BE2C (cell line): ENCODE measurements at regions not wholly inside any gene's neighbourhood (a gene's known extent, or its start where the extent isn't known, plus 50 kb on each side); places are given as distances from the start of the nearest gene placed in this dataset.

Experiments
- DNase-seq: peaks from one replicate; pipeline ENCODE4 v3.0.0-alpha.2; 2020
- H3K27me3 ChIP-seq: fragments of 250-450 bp; sonication (Bioruptor Pico); 2 replicates; pipeline ENCODE4 v1.5.1; 2020; ENCODE audit warnings: mild to moderate bottlenecking
- H3K36me3 ChIP-seq: fragments of 250-450 bp; sonication (Bioruptor Pico); 2 replicates; pipeline ENCODE4 v1.5.1; 2020; ENCODE audit warnings: mild to moderate bottlenecking
- H3K4me1 ChIP-seq: fragments of 250-450 bp; sonication (Bioruptor Pico); 2 replicates; pipeline ENCODE4 v1.5.1; 2020
- H3K4me3 ChIP-seq: 2 replicates; pipeline ENCODE4 v1.5.1; 2011; ENCODE audit warnings: low read depth, low read length
- H3K9me3 ChIP-seq: fragments of 250-450 bp; sonication (Bioruptor Pico); 2 replicates; pipeline ENCODE4 v1.5.1; 2020
- TF ChIP-seq, protein P1 (sequence below): IDR thresholded peaks from 2 replicates; pipeline ENCODE4 v1.5.1; 2012; ENCODE audit warnings: mild to moderate bottlenecking, low read depth, low read length

- H3K27me3 ChIP-seq, result no peaks in the 10 kb centered on the region
- no peak overlapping the region for H3K4me3 ChIP-seq
- H3K4me1 ChIP-seq, result no peaks in the 10 kb centered on the region
- H3K9me3 ChIP-seq, result no peaks in the 10 kb centered on the region
- TF ChIP-seq, protein P1, sequence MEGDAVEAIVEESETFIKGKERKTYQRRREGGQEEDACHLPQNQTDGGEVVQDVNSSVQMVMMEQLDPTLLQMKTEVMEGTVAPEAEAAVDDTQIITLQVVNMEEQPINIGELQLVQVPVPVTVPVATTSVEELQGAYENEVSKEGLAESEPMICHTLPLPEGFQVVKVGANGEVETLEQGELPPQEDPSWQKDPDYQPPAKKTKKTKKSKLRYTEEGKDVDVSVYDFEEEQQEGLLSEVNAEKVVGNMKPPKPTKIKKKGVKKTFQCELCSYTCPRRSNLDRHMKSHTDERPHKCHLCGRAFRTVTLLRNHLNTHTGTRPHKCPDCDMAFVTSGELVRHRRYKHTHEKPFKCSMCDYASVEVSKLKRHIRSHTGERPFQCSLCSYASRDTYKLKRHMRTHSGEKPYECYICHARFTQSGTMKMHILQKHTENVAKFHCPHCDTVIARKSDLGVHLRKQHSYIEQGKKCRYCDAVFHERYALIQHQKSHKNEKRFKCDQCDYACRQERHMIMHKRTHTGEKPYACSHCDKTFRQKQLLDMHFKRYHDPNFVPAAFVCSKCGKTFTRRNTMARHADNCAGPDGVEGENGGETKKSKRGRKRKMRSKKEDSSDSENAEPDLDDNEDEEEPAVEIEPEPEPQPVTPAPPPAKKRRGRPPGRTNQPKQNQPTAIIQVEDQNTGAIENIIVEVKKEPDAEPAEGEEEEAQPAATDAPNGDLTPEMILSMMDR, result no peak
- H3K36me3 ChIP-seq, result no peaks in the 10 kb centered on the region
- DNase-seq, result no peak
These were observed 435.9 kb upstream of the PRMT6 start for GRCh38 chr1:106620521-106620954.

- DNase-seq, result no peak
- no peaks in the 10 kb centered on the region for H3K4me1 ChIP-seq
- no peak overlapping the region for H3K4me3 ChIP-seq
- H3K9me3 ChIP-seq, result no peaks in the 10 kb centered on the region
- no peaks in the 10 kb centered on the region for H3K36me3 ChIP-seq
- H3K27me3 ChIP-seq, result no peaks in the 10 kb centered on the region
- TF ChIP-seq, protein P1, result no peak
These were observed 434.6 kb upstream of the PRMT6 start for GRCh38 chr1:106621853-106622252.

- Histone ChIP-seq H3K36me3 (no peaks in the 10 kb centered on the region), H3K4me1 (no peaks in the 10 kb centered on the region), H3K9me3 (no peaks in the 10 kb centered on the region), H3K27me3 (no peaks in the 10 kb centered on the region), H3K4me3 (no peak overlapping the region)
- TF ChIP-seq, protein P1, result no peak
- DNase-seq, result no peak
These were observed 418.9 kb upstream of the PRMT6 start for GRCh38 chr1:106637566-106637965.

GRCh38 chr1:106646261-106646784 lies 410.2 kb upstream of the PRMT6 start:
- Histone ChIP-seq H3K9me3 (no peaks in the 10 kb centered on the region), H3K4me3 (no peak overlapping the region), H3K4me1 (no peaks in the 10 kb centered on the region), H3K27me3 (no peaks in the 10 kb centered on the region), H3K36me3 (no peaks in the 10 kb centered on the region)
- no peak for DNase-seq
- TF ChIP-seq, protein P1, result no peak

DNA sequence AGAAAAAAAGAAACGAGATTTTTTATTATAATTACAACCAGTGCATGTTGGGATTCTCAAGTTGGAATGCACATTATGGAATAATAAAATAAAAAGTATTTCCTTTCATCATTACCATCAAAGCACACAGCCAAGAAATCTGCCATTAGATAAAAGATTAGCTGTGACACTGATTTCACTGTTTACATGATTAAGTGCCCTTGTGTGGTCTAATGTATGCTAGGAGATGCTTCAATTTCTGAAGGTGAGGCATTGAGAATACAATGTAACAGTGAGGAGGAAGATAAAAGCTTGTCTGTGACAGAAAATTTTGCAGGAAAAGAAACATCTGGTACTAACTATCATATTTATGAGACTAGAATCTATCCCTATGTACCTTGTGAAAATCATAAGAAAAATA lies 409.7 kb upstream of the PRMT6 start:
- Histone ChIP-seq H3K9me3 (no peaks in the 10 kb centered on the region), H3K4me3 (no peak overlapping the region), H3K27me3 (no peaks in the 10 kb centered on the region), H3K4me1 (no peaks in the 10 kb centered on the region), H3K36me3 (no peaks in the 10 kb centered on the region)
- DNase-seq, result no peak
- TF ChIP-seq, protein P1, result no peak

DNA sequence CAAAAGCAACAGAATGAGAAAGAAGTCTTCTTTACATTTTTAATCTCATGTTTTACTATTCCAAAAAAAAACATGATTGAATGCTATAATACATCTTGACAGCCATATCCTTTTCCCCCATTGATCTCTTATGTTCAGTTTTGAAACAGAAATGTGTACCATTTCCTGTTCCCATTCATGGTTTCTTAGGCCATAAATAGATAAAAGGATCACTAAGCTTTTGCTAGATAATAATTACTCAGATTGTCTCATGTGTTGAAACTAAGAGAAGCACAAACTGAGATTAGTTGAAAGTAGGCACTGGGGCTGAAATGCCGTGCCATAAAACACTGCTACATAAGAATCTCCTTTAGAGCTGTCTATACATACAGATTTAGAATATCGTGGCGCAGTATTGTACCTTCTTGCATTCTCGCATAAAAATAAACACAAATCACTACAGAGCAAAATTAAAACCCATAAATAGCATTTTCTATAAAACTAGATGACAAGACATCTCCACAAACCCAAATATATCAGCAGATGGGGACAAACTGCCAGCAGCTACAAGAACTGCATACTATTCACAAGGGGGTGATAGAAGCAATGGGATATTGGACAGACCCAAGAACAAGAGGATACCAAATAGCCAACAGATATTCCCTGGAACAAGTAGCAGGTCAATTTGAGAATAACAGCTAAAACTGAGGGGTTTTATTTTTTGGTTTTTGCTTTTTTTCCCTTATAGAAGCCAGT lies 405.3 kb upstream of the PRMT6 start:
- H3K4me1 ChIP-seq, result no peaks in the 10 kb centered on the region
- TF ChIP-seq, protein P1, result no peak
- H3K27me3 ChIP-seq, result no peaks in the 10 kb centered on the region
- DNase-seq, result no peak
- H3K9me3 ChIP-seq, result no peaks in the 10 kb centered on the region; the same call in 1 of the 2 replicates
- H3K36me3 ChIP-seq, result no peaks in the 10 kb centered on the region
- no peak overlapping the region for H3K4me3 ChIP-seq
